Body of pancreas (tissue), 4 donors: ENCODE measurements at regions not wholly inside any gene's neighbourhood (a gene's known extent, or its start where the extent isn't known, plus 50 kb on each side); places are given as distances from the start of the nearest gene placed in this dataset.

Experiments
- CTCF ChIP-seq, 7 experiments: fragments of 450-650 bp in 4 of 7; fragments of 200-600 bp in 3 of 7; sonication (generic) in 3 of 7; IDR thresholded peaks; one replicate each; pipeline ENCODE4 v1.5.1; 2016 to 2019; ENCODE audit warnings: antibody characterized with exemption in 7 of 7
- POLR2A ChIP-seq, 3 donors: fragments of 450-650 bp; IDR thresholded peaks; one replicate each; pipeline ENCODE4 v1.6.1; 2016; ENCODE audit warnings: antibody characterized with exemption in 3 of 3, mild to moderate bottlenecking in 2 of 3

- no peak for TF ChIP-seq CTCF (IDR thresholded peaks at IDR 0.05)
- no peak for TF ChIP-seq POLR2A (IDR thresholded peaks at IDR 0.05)
Observed at GRCh38 chr7:93773446-93773845, 117.1 kb downstream of the TFPI2 start.
